AG08395 (cell line): ENCODE measurements at regions not wholly inside any gene's neighbourhood (a gene's known extent, or its start where the extent isn't known, plus 50 kb on each side); places are given as distances from the start of the nearest gene placed in this dataset.
"Not testable (repeated sequence)": the region's sequence is repeated elsewhere in the genome, so short reads cannot be mapped to it uniquely, and the experiment has no call there.

ENCODE experiments used
- DNase-seq: peaks from one replicate; pipeline ENCODE4 v3.0.0; 2012; ENCODE audit warnings: mixed read lengths, low spot score

- DNase-seq = no peak
Observed at GRCh38 chr3:28949580-28949979, 331.3 kb upstream of the RBMS3 start.

GRCh38 chr3:28950614-28951013, 330.3 kb upstream of the RBMS3 start:
- no peak for DNase-seq

GRCh38 chr3:28951772-28952556, 328.9 kb upstream of the RBMS3 start:
- no peak for DNase-seq

- DNase-seq = no peak
Observed at GRCh38 chr3:28958656-28959055, 322.2 kb upstream of the RBMS3 start.

- DNase-seq = no peak
Observed at GRCh38 chr3:28971156-28971555, 309.7 kb upstream of the RBMS3 start.

- DNase-seq = no peak
Observed at GRCh38 chr3:28972921-28973320, 307.9 kb upstream of the RBMS3 start.

- no peak for DNase-seq
Observed at GRCh38 chr3:28973609-28974008, 307.3 kb upstream of the RBMS3 start.

- no peak for DNase-seq
Observed at GRCh38 chr3:28978092-28978491, 302.8 kb upstream of the RBMS3 start.

GRCh38 chr3:28980131-28980530, 300.7 kb upstream of the RBMS3 start:
- no peak for DNase-seq

- DNase-seq = no peak
Observed at GRCh38 chr3:28980631-28981030, 300.2 kb upstream of the RBMS3 start.

GRCh38 chr3:28982906-28983305, 298.0 kb upstream of the RBMS3 start:
- no peak for DNase-seq

- DNase-seq = no peak
Observed at GRCh38 chr3:28986922-28987321, 293.9 kb upstream of the RBMS3 start.

- DNase-seq = no peak
Observed at GRCh38 chr3:28989646-28990089, 291.2 kb upstream of the RBMS3 start.

GRCh38 chr3:28994161-28994905, 286.5 kb upstream of the RBMS3 start:
- DNase-seq = no peak

- DNase-seq = no peak
Observed at GRCh38 chr3:29004885-29005599, 275.8 kb upstream of the RBMS3 start.

- DNase-seq = no peak
Observed at GRCh38 chr3:29005862-29006261, 275.0 kb upstream of the RBMS3 start.

GRCh38 chr3:29011441-29011840, 269.4 kb upstream of the RBMS3 start:
- DNase-seq = no peak

- DNase-seq = no peak
Observed at GRCh38 chr3:29011966-29012365, 268.9 kb upstream of the RBMS3 start.

- DNase-seq = no peak
Observed at GRCh38 chr3:29022976-29023375, 257.9 kb upstream of the RBMS3 start.

GRCh38 chr3:29026286-29026685, 254.6 kb upstream of the RBMS3 start:
- DNase-seq = no peak

- DNase-seq = no peak
Observed at GRCh38 chr3:29026959-29027358, 253.9 kb upstream of the RBMS3 start.

GRCh38 chr3:29031175-29031574, 249.7 kb upstream of the RBMS3 start:
- not testable (repeated sequence) for DNase-seq

- no peak for DNase-seq
Observed at GRCh38 chr3:29033511-29033910, 247.4 kb upstream of the RBMS3 start.
